ENCODE measurements at regions not wholly inside any gene's neighbourhood (a gene's known extent, or its start where the extent isn't known, plus 50 kb on each side); places are given as distances from the start of the nearest gene placed in this dataset.

GRCh38 chr12:93048656-93049055 lies 119.6 kb upstream of the EEA1 start:
- no peak for TF ChIP-seq RAD21 (IDR thresholded peaks at IDR 0.05 in 1 of 2, conservative IDR thresholded peaks at IDR 0.05 in 1 of 2; ENCODE audit: low read depth in 2 of 2, low read length in 2 of 2)
- TF ChIP-seq POLR2A (IDR thresholded peaks at IDR 0.05; ENCODE audit: control extremely low read depth in 1 of 2, low read depth in 2 of 2, low read length in 2 of 2) = no peak
- no peak for TF ChIP-seq YY1 (IDR thresholded peaks at IDR 0.05; ENCODE audit: low read depth, low read length)
- no peak for TF ChIP-seq CTCF (IDR thresholded peaks at IDR 0.05; ENCODE audit: control extremely low read depth in 1 of 3, insufficient read depth in 1 of 3, low read depth in 1 of 3, low read length in 3 of 3)

Data from H1 (cell line).